Caco-2 (cell line): ENCODE measurements at regions not wholly inside any gene's neighbourhood (a gene's known extent, or its start where the extent isn't known, plus 50 kb on each side); places are given as distances from the start of the nearest gene placed in this dataset.

Experiments used
- BruUV-seq: library from RNA; stranded (reverse); fragments of 400-500 nt; replicated peaks from 2 replicates; lab custom pipeline; 2021; lab: Mats Ljungman, UMichigan
- CTCF ChIA-PET: fragments of 300-600 bp; sonication (Branson Sonifier 250); formaldehyde crosslinking; loops from one replicate; lab custom pipeline; 2022; ENCODE audit warnings: antibody characterized with exemption; lab: Charles Lee
- POLR2A ChIA-PET: fragments of 300-600 bp; sonication (Branson Sonifier 250); formaldehyde crosslinking; loops from one replicate; lab custom pipeline; 2022; ENCODE audit warnings: antibody characterized with exemption; lab: Charles Lee
- DNase-seq, 2 experiments: peaks; one replicate each; pipeline versions ENCODE4 v3.0.0 to v3.0.0-alpha.2; 2020 to 2022
- H3K27me3 ChIP-seq: replicated peaks from 2 replicates; pipeline ENCODE4 v1.6.0; 2011; ENCODE audit warnings: low read length; ENCODE audit not compliant: control insufficient read depth, insufficient read depth
- H3K36me3 ChIP-seq: 2 replicates; pipeline ENCODE4 v1.5.1; 2011; ENCODE audit warnings: low read length; ENCODE audit not compliant: control insufficient read depth, insufficient read depth
- H3K4me1 ChIP-seq: fragments of 250-450 bp; sonication (Bioruptor Pico); 2 replicates; pipeline ENCODE4 v1.5.1; 2020; ENCODE audit warnings: mild to moderate bottlenecking
- H3K4me3 ChIP-seq: 2 replicates; pipeline ENCODE4 v1.5.1; 2011; ENCODE audit warnings: low read depth, mild to moderate bottlenecking, control low read depth, low read length
- H3K9me3 ChIP-seq: fragments of 250-450 bp; sonication (Bioruptor Pico); 2 replicates; pipeline ENCODE4 v1.5.1; 2020; ENCODE audit warnings: mild to moderate bottlenecking, moderate library complexity
- H3K27ac Mint-ChIP-seq: one replicate; pipeline ENCODE4 v1.8.0; 2022; ENCODE audit warnings: mixed read lengths; ENCODE audit not compliant: unreplicated experiment
- H3K27me3 Mint-ChIP-seq: one replicate; pipeline ENCODE4 v1.8.0; 2022; ENCODE audit warnings: mixed read lengths; ENCODE audit not compliant: insufficient read depth, unreplicated experiment
- H3K36me3 Mint-ChIP-seq: one replicate; pipeline ENCODE4 v1.8.0; 2022; ENCODE audit warnings: mild to moderate bottlenecking, mixed read lengths; ENCODE audit not compliant: insufficient read depth, unreplicated experiment
- H3K4me1 Mint-ChIP-seq: one replicate; pipeline ENCODE4 v1.8.0; 2022; ENCODE audit warnings: low read depth, mixed read lengths; ENCODE audit not compliant: unreplicated experiment
- H3K4me3 Mint-ChIP-seq: one replicate; pipeline ENCODE4 v1.8.0; 2022; ENCODE audit warnings: mild to moderate bottlenecking, moderate library complexity, mixed read lengths; ENCODE audit not compliant: unreplicated experiment
- H3K9me3 Mint-ChIP-seq: one replicate; pipeline ENCODE4 v1.8.0; 2022; ENCODE audit warnings: mixed read lengths; ENCODE audit not compliant: unreplicated experiment
- CTCF ChIP-seq, 2 experiments: fragments of 200-600 bp in 1 of 2; IDR thresholded peaks; 1 replicate in 1 of 2; 2 replicates in 1 of 2; pipeline versions ENCODE4 v1.5.1 to v1.8.0; 2011 to 2022; ENCODE audit warnings: antibody characterized with exemption in 1 of 2, control low read depth in 1 of 2, inconsistent platforms in 1 of 2, low read depth in 1 of 2, low read length in 1 of 2, mild to moderate bottlenecking in 1 of 2, moderate library complexity in 1 of 2; ENCODE audit not compliant: insufficient read depth in 1 of 2, severe bottlenecking in 1 of 2, unreplicated experiment in 1 of 2
- intact Hi-C: fragments of 100-400 bp; cut with micrococcal nuclease; formaldehyde crosslinking; loops from one replicate; pipeline ENCODE4 v1.10.0; 2022; ENCODE audit not compliant: unreplicated experiment

GRCh38 chr4:145389550-145389949 lies 92.1 kb upstream of the SMAD1 start:
- Mint-ChIP-seq H3K27me3 (peaks cover 9% of the 10 kb centered on the region), H3K9me3 (no peaks in the 10 kb centered on the region), H3K36me3 (no peaks in the 10 kb centered on the region), H3K4me1 (peaks cover 7% of the 10 kb centered on the region), H3K27ac (no peak overlapping the region), H3K4me3 (no peak overlapping the region)
- no TSS peak for BruUV-seq
- Histone ChIP-seq H3K4me1 (no peaks in the 10 kb centered on the region), H3K27me3 (no peaks in the 10 kb centered on the region), H3K36me3 (no peaks in the 10 kb centered on the region), H3K4me3 (no peak overlapping the region), H3K9me3 (no peaks in the 10 kb centered on the region)
- POLR2A ChIA-PET: no interaction called here
- CTCF ChIA-PET: no interaction called here
- TF ChIP-seq CTCF (IDR thresholded peaks at IDR 0.05; ENCODE audit: insufficient read depth in 1 of 2, low read depth in 1 of 2, low read length in 1 of 2, severe bottlenecking in 1 of 2, unreplicated experiment in 1 of 2): no peak
- intact Hi-C loops: no loop called here
- DNase-seq: no peak

GRCh38 chr4:145388043-145388442 lies 93.6 kb upstream of the SMAD1 start:
- Mint-ChIP-seq H3K27me3 (peaks cover 6% of the 10 kb centered on the region), H3K4me3 (no peak overlapping the region), H3K9me3 (no peaks in the 10 kb centered on the region), H3K36me3 (no peaks in the 10 kb centered on the region), H3K4me1 (peaks cover 7% of the 10 kb centered on the region), H3K27ac (no peak overlapping the region)
- Histone ChIP-seq H3K4me3 (no peak overlapping the region), H3K4me1 (no peaks in the 10 kb centered on the region), H3K9me3 (no peaks in the 10 kb centered on the region), H3K27me3 (no peaks in the 10 kb centered on the region), H3K36me3 (no peaks in the 10 kb centered on the region)
- ChIA-PET POLR2A (no interaction called here), CTCF (no interaction called here)
- BruUV-seq: no TSS peak
- intact Hi-C loops: no loop called here
- TF ChIP-seq CTCF (IDR thresholded peaks at IDR 0.05; ENCODE audit: insufficient read depth in 1 of 2, low read depth in 1 of 2, low read length in 1 of 2, severe bottlenecking in 1 of 2, unreplicated experiment in 1 of 2): no peak
- DNase-seq: no peak

GRCh38 chr4:145387079-145387478 lies 94.6 kb upstream of the SMAD1 start:
- no peak for DNase-seq
- BruUV-seq: no TSS peak
- Mint-ChIP-seq H3K4me1 (peaks cover 7% of the 10 kb centered on the region), H3K9me3 (no peaks in the 10 kb centered on the region), H3K4me3 (no peak overlapping the region), H3K27me3 (peaks cover 6% of the 10 kb centered on the region), H3K27ac (no peak overlapping the region), H3K36me3 (no peaks in the 10 kb centered on the region)
- intact Hi-C loops: no loop called here
- Histone ChIP-seq H3K27me3 (no peaks in the 10 kb centered on the region), H3K4me1 (no peaks in the 10 kb centered on the region), H3K4me3 (no peak overlapping the region), H3K9me3 (no peaks in the 10 kb centered on the region), H3K36me3 (no peaks in the 10 kb centered on the region)
- CTCF ChIA-PET: no interaction called here
- POLR2A ChIA-PET: no interaction called here
- no peak for TF ChIP-seq CTCF (IDR thresholded peaks at IDR 0.05; ENCODE audit: insufficient read depth in 1 of 2, low read depth in 1 of 2, low read length in 1 of 2, severe bottlenecking in 1 of 2, unreplicated experiment in 1 of 2)
